GM10266 (cell line): ENCODE measurements at regions not wholly inside any gene's neighbourhood (a gene's known extent, or its start where the extent isn't known, plus 50 kb on each side); places are given as distances from the start of the nearest gene placed in this dataset.

Source experiments
- DNase-seq: peaks from one replicate; pipeline ENCODE4 v3.0.0; 2012; ENCODE audit errors: extremely low spot score
- CTCF ChIP-seq: IDR thresholded peaks from 2 replicates; pipeline ENCODE4 v1.5.1; 2012; ENCODE audit warnings: mild to moderate bottlenecking, low read depth; ENCODE audit not compliant: control insufficient read depth, insufficient read depth; ENCODE audit errors: missing control alignments

GRCh38 chr1:55275151-55275748 lies 60.1 kb upstream of the USP24 start:
- TF ChIP-seq CTCF = no peak
- DNase-seq = no peak

DNA sequence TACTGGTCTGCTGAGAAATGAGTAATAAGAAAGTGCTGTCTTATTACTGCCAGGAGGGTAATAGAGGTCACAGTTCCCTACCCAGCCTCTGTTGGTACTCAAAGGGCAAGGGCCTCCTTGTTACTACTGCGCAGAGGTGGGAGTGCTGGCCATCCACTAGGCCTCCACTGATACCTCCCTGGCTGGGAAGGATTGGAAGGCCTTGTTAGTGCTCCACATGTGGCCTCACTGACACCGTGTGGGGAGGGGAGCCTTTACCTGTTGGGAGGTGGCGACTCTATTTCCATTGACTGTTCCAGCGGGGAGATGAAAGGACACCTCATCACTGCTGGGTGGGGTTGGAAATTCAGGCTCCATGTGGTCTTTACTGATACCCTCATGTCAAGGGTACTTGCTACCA lies 57.8 kb upstream of the USP24 start:
- DNase-seq = no peak
- no peak for TF ChIP-seq CTCF
